GM12874 (cell line): ENCODE measurements at regions not wholly inside any gene's neighbourhood (a gene's known extent, or its start where the extent isn't known, plus 50 kb on each side); places are given as distances from the start of the nearest gene placed in this dataset.

Experiments used
- CTCF ChIP-seq: IDR thresholded peaks from 2 replicates; pipeline ENCODE4 v1.5.1; 2011; ENCODE audit warnings: low read depth, mild to moderate bottlenecking, control low read depth, low read length, moderate library complexity; ENCODE audit not compliant: insufficient read depth

- no peak for TF ChIP-seq CTCF
Observed at GRCh38 chr3:105293441-105293840, 73.3 kb upstream of the ALCAM start.

- no peak for TF ChIP-seq CTCF
Observed at GRCh38 chr3:105304487-105304886, 62.2 kb upstream of the ALCAM start.

GRCh38 chr3:105315144-105315543 lies 51.6 kb upstream of the ALCAM start:
- TF ChIP-seq CTCF, result no peak

- no peak for TF ChIP-seq CTCF
Observed at GRCh38 chr3:105315815-105316214, 50.9 kb upstream of the ALCAM start.

- no peak for TF ChIP-seq CTCF
Observed at GRCh38 chr3:105316331-105316730, 50.4 kb upstream of the ALCAM start.
